IMR-90 (cell line): ENCODE measurements at regions not wholly inside any gene's neighbourhood (a gene's known extent, or its start where the extent isn't known, plus 50 kb on each side); places are given as distances from the start of the nearest gene placed in this dataset.

ENCODE experiments used
- ATAC-seq: fragments of 200-7000 bp; cut with Tn5 transposase; 2 replicates; pipeline ENCODE4 v1.9.1; 2020; ENCODE audit warnings: low read depth, mild to moderate bottlenecking, moderate library complexity
- BruUV-seq: library from RNA; stranded (reverse); fragments of 400-500 nt; replicated peaks from 2 replicates; lab custom pipeline; 2021; lab: Mats Ljungman, UMichigan
- CTCF ChIA-PET: fragments of 300-600 bp; formaldehyde crosslinking; extraction: SDS; loops from one replicate; lab custom pipeline; 2021; ENCODE audit warnings: antibody characterized with exemption; lab: Yijun Ruan, JAX
- POLR2A ChIA-PET: fragments of 300-600 bp; sonication (Branson Sonifier 250); formaldehyde crosslinking; loops from one replicate; lab custom pipeline; 2022; ENCODE audit warnings: antibody characterized with exemption; ENCODE audit not compliant: unreplicated experiment; lab: Charles Lee
- DNase-seq: peaks from one replicate; pipeline ENCODE4 v3.0.0; 2013
- H2AFZ ChIP-seq: replicated peaks from 2 replicates; pipeline ENCODE3; 2013; ENCODE audit warnings: low read length, mild to moderate bottlenecking; ENCODE audit not compliant: poor library complexity
- H2AK5ac ChIP-seq: 2 replicates; pipeline ENCODE4 v1.6.1; 2013; ENCODE audit warnings: low read depth, low read length, inconsistent platforms
- H2AK9ac ChIP-seq: replicated peaks from 2 replicates; pipeline ENCODE3; 2013; ENCODE audit warnings: mild to moderate bottlenecking, low read depth, low read length, moderate library complexity; ENCODE audit not compliant: poor library complexity
- H2BK120ac ChIP-seq: 2 replicates; pipeline ENCODE4 v1.6.1; 2013; ENCODE audit warnings: low read depth, low read length, inconsistent platforms
- H2BK15ac ChIP-seq: 3 replicates; pipeline ENCODE4 v1.6.1; 2013; ENCODE audit warnings: low read depth, low read length, inconsistent platforms
- H2BK20ac ChIP-seq: 2 replicates; pipeline ENCODE4 v1.6.1; 2013; ENCODE audit warnings: low read depth, mild to moderate bottlenecking, inconsistent platforms, low read length, moderate library complexity
- H2BK5ac ChIP-seq: 2 replicates; pipeline ENCODE4 v1.6.1; 2013; ENCODE audit warnings: mild to moderate bottlenecking, low read depth, low read length, inconsistent platforms; ENCODE audit not compliant: poor library complexity, severe bottlenecking
- H3K14ac ChIP-seq: replicated peaks from 2 replicates; pipeline ENCODE4 v1.6.1; 2013; ENCODE audit warnings: low read depth, low read length, inconsistent platforms
- H3K18ac ChIP-seq: 2 replicates; pipeline ENCODE4 v1.6.1; 2013; ENCODE audit warnings: low read depth, low read length, control low read depth
- H3K23ac ChIP-seq: 2 replicates; pipeline ENCODE4 v1.6.1; 2013; ENCODE audit warnings: low read depth, low read length, inconsistent platforms
- H3K27ac ChIP-seq: 2 replicates; pipeline ENCODE4 v1.5.1; 2013; ENCODE audit warnings: mild to moderate bottlenecking, control low read depth, low read length; ENCODE audit not compliant: insufficient read depth
- H3K27me3 ChIP-seq: 2 replicates; pipeline ENCODE4 v1.6.1; 2013; ENCODE audit warnings: low read length; ENCODE audit not compliant: control insufficient read depth, insufficient read depth
- H3K36me3 ChIP-seq: 2 replicates; pipeline ENCODE4 v1.6.1; 2013; ENCODE audit warnings: low read length, mixed read lengths; ENCODE audit not compliant: control insufficient read depth, insufficient read depth
- H3K4ac ChIP-seq: 2 replicates; pipeline ENCODE4 v1.6.1; 2013; ENCODE audit warnings: low read depth, low read length, inconsistent platforms
- H3K4me1 ChIP-seq: 2 replicates; pipeline ENCODE4 v1.6.1; 2013; ENCODE audit warnings: low read length, mixed read lengths; ENCODE audit not compliant: control insufficient read depth, insufficient read depth
- H3K4me2 ChIP-seq: 2 replicates; pipeline ENCODE4 v1.6.1; 2013; ENCODE audit warnings: low read depth, mild to moderate bottlenecking, control low read depth, low read length, moderate library complexity
- H3K4me3 ChIP-seq: 2 replicates; pipeline ENCODE4 v1.5.1; 2013; ENCODE audit warnings: low read depth, mild to moderate bottlenecking, control low read depth, low read length, moderate library complexity; ENCODE audit not compliant: insufficient read depth
- H3K56ac ChIP-seq: 2 replicates; pipeline ENCODE4 v1.6.1; 2013; ENCODE audit warnings: low read length, inconsistent platforms; ENCODE audit not compliant: insufficient read depth; ENCODE audit errors: extremely low read depth
- H3K79me1 ChIP-seq, 2 experiments: 2 replicates each; pipeline ENCODE4 v1.6.1; 2013; ENCODE audit warnings: low read length in 2 of 2, inconsistent platforms in 1 of 2, low read depth in 1 of 2
- H3K9ac ChIP-seq: 2 replicates; pipeline ENCODE4 v1.6.1; 2013; ENCODE audit warnings: low read depth, low read length, control low read depth
- H3K9me1 ChIP-seq: 2 replicates; pipeline ENCODE4 v1.6.1; 2013; ENCODE audit warnings: low read length, inconsistent platforms; ENCODE audit not compliant: insufficient read depth
- H3K9me3 ChIP-seq: 2 replicates; pipeline ENCODE4 v1.6.1; 2013; ENCODE audit warnings: low read length; ENCODE audit not compliant: control insufficient read depth, insufficient read depth
- H4K20me1 ChIP-seq: 2 replicates; pipeline ENCODE4 v1.6.1; 2013; ENCODE audit warnings: low read length, inconsistent platforms; ENCODE audit not compliant: insufficient read depth
- H4K5ac ChIP-seq: 2 replicates; pipeline ENCODE4 v1.6.1; 2013; ENCODE audit warnings: mild to moderate bottlenecking, low read depth, low read length, control low read depth
- H4K8ac ChIP-seq, 2 experiments: 2 replicates each; pipeline ENCODE4 v1.6.1; 2013; ENCODE audit warnings: low read depth in 2 of 2, low read length in 2 of 2, control low read depth in 1 of 2, inconsistent platforms in 1 of 2
- H4K91ac ChIP-seq: 2 replicates; pipeline ENCODE4 v1.6.1; 2013; ENCODE audit warnings: low read depth, low read length, inconsistent platforms; ENCODE audit not compliant: insufficient read depth
- MAFK ChIP-seq: IDR thresholded peaks from 2 replicates; pipeline ENCODE4 v1.6.1; 2012; ENCODE audit warnings: low read depth, low read length, improper control_type of control experiment
- NFE2L2 ChIP-seq: fragments of 150-350 bp; IDR thresholded peaks from 2 replicates; pipeline ENCODE4 v1.6.1; 2016; ENCODE audit warnings: low read depth, mild to moderate bottlenecking, low read length
- WGBS, 2 experiments: methylation state at CpG; one replicate each; pipeline versions ENCODE4 v1.1.5 to v1.1.7; 2013; ENCODE audit warnings: missing lambda C conversion rate in 2 of 2; ENCODE audit not compliant: insufficient read length in 1 of 2; ENCODE audit errors: extremely low coverage in 2 of 2; 5-methylcytosine and 5-hydroxymethylcytosine counted together
- dilution Hi-C: fragments of 300-500 bp; cut with HindIII; formaldehyde crosslinking; loops from one replicate; pipeline ENCODE4 v1.14.3; 2018; ENCODE audit warnings: low sequenced_read_pairs; ENCODE audit not compliant: unreplicated experiment
- in situ Hi-C: fragments of 300-500 bp; cut with MboI; formaldehyde crosslinking; loops from 3 replicates; pipeline ENCODE4 v1.14.3; 2019; ENCODE audit warnings: low sequenced_read_pairs, inconsistent platforms, mixed read lengths
- intact Hi-C: fragments of 100-400 bp; cut with micrococcal nuclease; formaldehyde crosslinking; loops from 2 replicates; pipeline ENCODE4 v1.10.0; 2022

DNA sequence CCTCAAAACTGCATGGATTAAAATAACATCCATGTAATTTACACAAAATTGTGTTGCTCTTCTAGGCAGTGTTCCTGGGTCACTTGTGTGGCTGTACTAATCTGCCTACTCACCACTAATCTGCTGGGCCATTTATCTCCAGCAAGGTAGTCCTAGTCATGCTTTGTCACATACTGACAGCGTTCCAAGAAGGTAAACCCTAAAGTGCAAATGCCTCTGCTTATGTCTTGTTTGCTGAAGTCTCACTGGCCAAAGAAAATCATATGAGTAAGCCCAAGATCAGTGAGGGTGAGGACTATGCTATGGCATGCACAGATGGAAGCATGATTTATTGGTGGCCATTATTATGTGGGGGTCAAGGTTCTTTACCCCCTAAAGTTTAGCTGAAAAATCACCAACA is 630.2 kb upstream of the LUZP2 start:
- peak overlapping the region; percentile 9; the same call in 1 of the 2 replicates for H2BK20ac ChIP-seq
- 0 out of 2 replicates have a peak, but pooled peaks cover 3% of the 10 kb centered on the region for H3K9me3 ChIP-seq
- BruUV-seq: no TSS peak
- 0 out of 2 replicates have a peak, but pooled peaks have one; percentile 6 for TF ChIP-seq MAFK
- no peak for TF ChIP-seq NFE2L2
- H3K56ac ChIP-seq: no peak overlapping the region
- H4K5ac ChIP-seq: peak overlapping the region; percentile 19; the same call in 1 of the 2 replicates
- H2BK120ac ChIP-seq: peak overlapping the region; percentile 28; the same call in 1 of the 2 replicates
- WGBS, 2 experiments: no CpG with 5 or more reads among the region's 1 CpG
- in situ Hi-C loops (no loop called here), dilution Hi-C loops (no loop called here), intact Hi-C loops (no loop called here)
- H3K9me1 ChIP-seq: no peaks in the 10 kb centered on the region; the same call in 1 of the 2 replicates
- H3K18ac ChIP-seq: peak overlapping the region; percentile 54; the same call in 1 of the 2 replicates
- peak; percentile 60 for DNase-seq
- no peak overlapping the region for H3K4me3 ChIP-seq
- H3K79me1 ChIP-seq: no peaks in the 10 kb centered on the region
- no peaks in the 10 kb centered on the region for H4K20me1 ChIP-seq
- H4K91ac ChIP-seq: peak overlapping the region; percentile 38; the same call in 1 of the 2 replicates
- H3K4ac ChIP-seq: no peak overlapping the region
- H3K9ac ChIP-seq: no peak overlapping the region
- ATAC-seq: no peak
- H3K4me1 ChIP-seq: peaks cover 2% of the 10 kb centered on the region; the same call in 1 of the 2 replicates
- 0 out of 2 replicates have a peak overlapping the region, but pooled peaks have one; percentile 0 for H3K14ac ChIP-seq
- CTCF ChIA-PET: no interaction called here
- no peak overlapping the region for H2AK5ac ChIP-seq
- no peak overlapping the region for H2AFZ ChIP-seq
- no peak overlapping the region for H3K23ac ChIP-seq
- H3K36me3 ChIP-seq: no peaks in the 10 kb centered on the region
- no peak overlapping the region for H2BK5ac ChIP-seq
- H2BK15ac ChIP-seq: 0 out of 3 replicates have a peak overlapping the region, but pooled peaks have one; percentile 30
- H2AK9ac ChIP-seq: no peak overlapping the region
- POLR2A ChIA-PET: no interaction called here
- H4K8ac ChIP-seq: peak overlapping the region in 1 of 2 experiments; percentile 58; a peak in 1 of 4 replicates
- H3K4me2 ChIP-seq: no peak overlapping the region
- H3K27me3 ChIP-seq: no peaks in the 10 kb centered on the region
- H3K27ac ChIP-seq: no peak overlapping the region
